ENCODE measurements at regions not wholly inside any gene's neighbourhood (a gene's known extent, or its start where the extent isn't known, plus 50 kb on each side); places are given as distances from the start of the nearest gene placed in this dataset.

GRCh38 chr20:59439243-59439642 lies 138.8 kb downstream of the EDN3 start:
- no peak overlapping the region for H3K4me3 ChIP-seq (ENCODE audit: low read depth, low read length)
- no peak for DNase-seq (ENCODE audit: low read depth)
- no peak for TF ChIP-seq CTCF (conservative IDR thresholded peaks at IDR 0.05; ENCODE audit: low read depth, low read length)

GRCh38 chr20:59441306-59441705 lies 140.9 kb downstream of the EDN3 start:
- no peak overlapping the region for H3K4me3 ChIP-seq (ENCODE audit: low read depth, low read length)
- no peak for DNase-seq (ENCODE audit: low read depth)
- TF ChIP-seq CTCF (conservative IDR thresholded peaks at IDR 0.05; ENCODE audit: low read depth, low read length): no peak

- no peak for DNase-seq (ENCODE audit: low read depth)
- no peak overlapping the region for H3K4me3 ChIP-seq (ENCODE audit: low read depth, low read length)
- no peak for TF ChIP-seq CTCF (conservative IDR thresholded peaks at IDR 0.05; ENCODE audit: low read depth, low read length)
Observed at GRCh38 chr20:59441860-59442810, 141.7 kb downstream of the EDN3 start.

- no peak overlapping the region for H3K4me3 ChIP-seq (ENCODE audit: low read depth, low read length)
- TF ChIP-seq CTCF (conservative IDR thresholded peaks at IDR 0.05; ENCODE audit: low read depth, low read length): no peak
- DNase-seq (ENCODE audit: low read depth): no peak
Observed at GRCh38 chr20:59443550-59443949, 143.1 kb downstream of the EDN3 start.

- no peak overlapping the region for H3K4me3 ChIP-seq (ENCODE audit: low read depth, low read length)
- TF ChIP-seq CTCF (conservative IDR thresholded peaks at IDR 0.05; ENCODE audit: low read depth, low read length): no peak
- DNase-seq (ENCODE audit: low read depth): no peak
Observed at GRCh38 chr20:59446376-59446775, 146.0 kb downstream of the EDN3 start.

- no peak overlapping the region for H3K4me3 ChIP-seq (ENCODE audit: low read depth, low read length)
- no peak for DNase-seq (ENCODE audit: low read depth)
- no peak for TF ChIP-seq CTCF (conservative IDR thresholded peaks at IDR 0.05; ENCODE audit: low read depth, low read length)
Observed at GRCh38 chr20:59448196-59448595, 147.8 kb downstream of the EDN3 start.
